H4 (cell line): ENCODE measurements at regions not wholly inside any gene's neighbourhood (a gene's known extent, or its start where the extent isn't known, plus 50 kb on each side); places are given as distances from the start of the nearest gene placed in this dataset.
A peak's percentile ranks its signal among the peaks of the same experiment; 100 is the strongest.

Experiments used
- DNase-seq: peaks from one replicate; pipeline ENCODE4 v3.0.0-alpha.2; 2015; ENCODE audit warnings: low spot score

GRCh38 chr6:87908978-87909811 lies 138.4 kb upstream of the SPACA1 start:
- DNase-seq, result no peak

GRCh38 chr6:87907521-87907920 lies 140.1 kb upstream of the SPACA1 start:
- peak; percentile 82 for DNase-seq

DNA sequence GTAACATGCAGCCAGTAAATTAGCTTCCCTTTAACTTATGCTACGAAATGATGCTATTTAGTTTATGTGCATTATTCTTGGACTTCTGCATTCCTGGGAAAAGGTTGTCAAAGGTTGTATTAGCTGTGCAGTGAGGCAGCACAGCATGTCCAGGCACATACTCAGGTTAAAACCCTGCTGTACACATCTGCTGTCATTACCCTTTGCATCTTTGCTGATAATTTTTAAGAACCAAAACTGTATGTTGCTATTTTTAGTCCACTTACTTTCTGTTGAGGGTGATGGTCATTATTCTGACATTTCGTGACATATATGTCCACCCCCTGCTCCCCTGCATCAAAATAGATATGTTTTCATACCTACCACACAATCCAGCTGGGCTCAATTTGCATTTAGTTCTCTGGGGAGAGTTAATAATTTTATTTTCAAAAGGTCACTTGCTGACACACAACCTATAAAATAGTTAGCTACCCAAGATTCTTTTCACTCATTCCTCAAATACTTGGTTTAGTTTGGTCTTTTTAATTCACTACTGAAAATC lies 142.5 kb upstream of the SPACA1 start:
- DNase-seq, result no peak

GRCh38 chr6:87904011-87904410 lies 143.6 kb upstream of the SPACA1 start:
- no peak for DNase-seq

- DNase-seq, result no peak
Observed at GRCh38 chr6:87903323-87903722, 144.3 kb upstream of the SPACA1 start.

GRCh38 chr6:87902383-87902782 lies 145.3 kb upstream of the SPACA1 start:
- DNase-seq, result no peak

- DNase-seq, result no peak
Observed at GRCh38 chr6:87901613-87902012, 146.0 kb upstream of the SPACA1 start.

DNA sequence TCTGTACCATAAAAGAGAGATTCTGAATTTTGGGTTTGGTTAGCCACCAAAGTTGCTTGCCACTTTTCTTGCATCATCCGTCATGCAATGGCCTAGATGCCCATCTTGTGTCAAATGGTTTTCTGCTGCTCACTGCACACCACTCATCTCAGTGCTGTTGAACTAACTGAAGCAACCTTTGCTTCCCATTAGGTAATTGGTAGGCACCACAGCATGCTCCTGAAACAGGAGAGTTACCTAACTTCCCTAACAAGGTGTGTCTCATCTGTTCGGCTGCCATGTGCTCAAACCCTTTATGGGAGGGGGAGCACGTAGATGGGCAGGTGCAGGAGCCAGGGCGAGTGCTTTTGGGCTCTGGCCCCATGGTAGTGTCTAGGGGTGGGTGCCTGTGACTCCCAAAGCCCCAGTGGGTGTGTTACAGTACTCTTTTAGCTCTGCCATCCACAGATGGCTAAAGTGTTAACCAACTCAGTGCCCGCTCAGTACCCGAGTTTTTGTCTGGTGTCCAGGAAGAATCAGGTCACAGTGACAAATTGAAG lies 147.4 kb upstream of the SPACA1 start:
- no peak for DNase-seq

DNA sequence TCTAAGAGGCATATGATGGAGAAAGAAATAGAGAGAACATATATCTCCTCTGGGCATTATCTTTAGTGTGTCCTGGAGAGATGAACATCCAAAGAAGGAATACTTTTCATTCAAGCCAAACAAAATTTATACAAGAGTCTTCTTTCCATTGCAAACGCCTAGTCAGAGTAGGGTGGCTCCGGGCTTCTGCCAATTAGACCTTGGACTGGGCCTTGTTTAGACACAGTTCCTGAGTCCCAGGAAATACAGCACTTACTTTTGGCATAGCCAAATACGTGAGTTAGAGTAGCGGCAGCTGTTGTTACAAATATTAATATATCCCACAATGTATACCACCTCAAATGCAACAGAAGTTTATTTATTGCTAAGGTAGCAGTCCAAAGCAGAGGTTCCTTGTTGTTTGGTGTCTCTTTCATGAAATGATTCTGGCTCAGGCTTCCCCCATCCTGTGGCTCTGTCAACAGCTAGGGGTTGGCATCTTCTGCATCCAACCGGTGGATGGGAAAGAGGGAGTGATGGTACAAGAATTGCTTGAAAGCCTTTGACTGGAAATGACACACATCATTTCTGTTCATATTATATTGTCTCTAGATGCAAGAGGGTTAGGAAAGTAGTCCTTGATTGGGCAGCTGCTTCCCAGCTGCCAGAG lies 148.0 kb upstream of the SPACA1 start:
- DNase-seq, result no peak

GRCh38 chr6:87897663-87898062 lies 150.0 kb upstream of the SPACA1 start:
- no peak for DNase-seq

- DNase-seq, result no peak
Observed at GRCh38 chr6:87897013-87897412, 150.6 kb upstream of the SPACA1 start.

DNA sequence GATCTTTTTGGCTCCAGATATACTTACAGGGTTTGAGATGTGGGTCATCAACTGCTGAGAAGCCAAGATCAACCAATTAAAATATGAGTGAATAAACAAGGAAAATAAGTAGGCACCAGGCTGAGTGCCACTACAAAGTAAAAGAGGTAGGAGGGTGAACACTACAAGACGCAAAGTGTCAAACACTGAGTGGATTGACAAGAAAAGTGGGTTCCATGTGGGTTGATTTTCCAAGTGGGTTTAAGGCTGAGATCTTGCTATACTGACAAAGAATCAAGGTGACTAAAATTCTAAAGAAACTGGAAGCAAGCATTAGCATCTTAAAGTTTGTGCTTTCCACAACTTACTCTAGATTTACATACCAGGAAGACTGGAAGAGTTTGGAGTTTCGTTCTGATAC lies 160.4 kb upstream of the SPACA1 start:
- DNase-seq, result no peak

DNA sequence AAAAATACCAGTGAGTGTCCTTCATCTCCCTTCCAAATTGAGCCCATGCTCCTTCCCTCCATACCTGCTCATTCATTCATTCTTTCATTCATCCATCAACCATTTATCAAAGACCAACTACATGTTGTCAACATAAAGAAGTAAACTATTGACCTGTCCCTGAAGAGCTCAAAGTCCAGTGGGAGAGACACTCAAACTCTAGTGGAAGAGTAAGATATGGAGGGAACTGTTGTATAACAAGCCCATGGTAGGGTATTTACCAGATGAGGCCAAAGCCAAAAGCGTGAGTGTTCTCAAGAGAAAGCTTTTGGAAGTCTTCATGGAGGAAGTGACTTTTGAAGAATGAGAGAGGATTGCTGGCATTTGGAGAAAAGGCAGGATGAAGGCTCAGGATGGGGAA lies 163.4 kb upstream of the SPACA1 start:
- no peak for DNase-seq

DNA sequence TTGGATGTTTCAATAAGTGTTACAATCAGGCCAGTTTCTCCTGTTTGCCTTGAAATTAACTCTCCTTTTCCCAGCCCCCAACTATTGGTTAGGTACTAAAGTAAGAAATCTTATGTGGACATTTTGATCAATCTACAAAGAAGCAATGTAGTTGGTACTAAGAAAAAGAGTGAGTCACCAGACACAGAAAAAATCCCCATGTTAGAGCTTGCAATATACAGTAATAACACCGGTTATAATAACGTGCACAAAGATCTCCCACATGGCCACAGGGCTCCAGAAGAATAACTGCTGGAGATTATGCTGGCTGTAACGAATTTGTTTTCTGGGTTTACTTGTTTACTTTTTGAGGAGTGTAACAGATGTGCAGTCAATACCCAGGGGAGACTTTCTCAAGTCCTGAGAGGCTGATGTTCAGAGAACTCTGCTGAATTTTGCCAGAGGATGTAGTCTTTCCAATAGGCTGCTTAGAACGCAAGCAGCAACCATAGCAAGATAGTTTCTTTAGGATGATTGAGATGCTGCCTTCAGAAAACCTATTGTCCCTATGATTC lies 166.2 kb upstream of the SPACA1 start:
- no peak for DNase-seq

- peak; percentile 4 for DNase-seq
Observed at GRCh38 chr6:87879132-87879861, 168.3 kb upstream of the SPACA1 start.

DNA sequence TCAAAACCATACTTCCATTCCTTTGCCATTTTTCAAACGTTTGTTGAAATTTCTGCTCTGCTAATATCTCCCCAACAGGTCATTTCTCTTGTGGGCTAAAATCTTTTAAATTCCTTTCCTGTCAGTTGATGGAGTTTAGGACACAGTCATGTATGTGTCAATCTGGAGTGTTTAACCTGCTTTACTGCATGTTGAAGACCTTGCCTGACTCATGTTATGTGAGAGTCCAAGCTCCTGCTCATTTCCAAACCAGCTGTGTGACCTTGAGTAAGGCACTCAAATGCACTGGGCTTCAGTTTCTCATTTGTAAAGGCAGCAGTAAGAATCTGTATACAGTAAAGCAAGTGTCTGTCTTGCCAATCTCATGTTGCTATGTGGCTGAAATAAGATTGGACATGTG lies 171.9 kb upstream of the SPACA1 start:
- no peak for DNase-seq

- DNase-seq, result no peak
Observed at GRCh38 chr6:87873556-87873955, 171.5 kb upstream of the AKIRIN2 start.

- no peak for DNase-seq
Observed at GRCh38 chr6:87870556-87870955, 168.5 kb upstream of the AKIRIN2 start.

GRCh38 chr6:87869064-87869905 lies 167.3 kb upstream of the AKIRIN2 start:
- no peak for DNase-seq

DNA sequence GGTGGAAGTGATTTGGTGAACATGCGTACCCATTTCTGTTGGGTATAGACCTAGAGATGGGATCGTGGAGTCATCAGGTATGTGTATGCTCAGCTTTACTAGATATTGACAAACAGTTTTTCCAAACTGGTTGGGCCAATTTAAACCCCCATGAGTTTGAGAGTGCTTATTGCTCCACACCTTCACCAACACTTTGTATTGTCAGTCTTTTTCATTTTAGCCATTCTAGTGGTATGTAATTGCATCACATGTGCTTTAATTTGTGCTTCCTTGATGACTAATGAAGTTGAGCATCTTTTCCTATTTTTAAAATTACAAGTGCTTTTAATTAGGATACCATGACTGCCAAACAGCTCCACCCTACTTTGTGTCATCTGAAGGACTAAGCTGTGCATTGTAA lies 158.9 kb upstream of the AKIRIN2 start:
- DNase-seq, result no peak

DNA sequence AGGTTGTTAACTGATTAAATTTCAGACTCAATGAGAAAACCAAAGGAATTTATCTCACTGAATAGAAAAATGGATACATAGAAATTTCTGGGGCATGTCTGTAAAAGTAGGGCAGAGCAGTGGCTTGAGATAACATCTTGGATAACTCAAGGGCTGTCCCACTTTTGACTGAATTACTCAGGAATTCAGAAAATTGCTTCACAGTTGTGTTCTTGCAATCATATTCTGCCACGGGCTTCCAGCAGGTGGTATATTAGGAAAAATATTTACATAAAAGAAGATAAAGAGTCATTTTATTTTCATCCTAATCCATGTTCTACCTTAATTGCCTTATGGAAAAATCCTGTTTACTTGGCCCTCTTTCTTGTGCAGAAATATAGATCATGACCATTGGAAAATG lies 156.4 kb upstream of the AKIRIN2 start:
- DNase-seq, result no peak
